ELF-1 (cell line): ENCODE measurements at regions not wholly inside any gene's neighbourhood (a gene's known extent, or its start where the extent isn't known, plus 50 kb on each side); places are given as distances from the start of the nearest gene placed in this dataset.

Source experiments
- DNase-seq: peaks from one replicate; pipeline ENCODE4 v3.0.0-alpha.2; 2016; ENCODE audit warnings: low read depth, low spot score

DNA sequence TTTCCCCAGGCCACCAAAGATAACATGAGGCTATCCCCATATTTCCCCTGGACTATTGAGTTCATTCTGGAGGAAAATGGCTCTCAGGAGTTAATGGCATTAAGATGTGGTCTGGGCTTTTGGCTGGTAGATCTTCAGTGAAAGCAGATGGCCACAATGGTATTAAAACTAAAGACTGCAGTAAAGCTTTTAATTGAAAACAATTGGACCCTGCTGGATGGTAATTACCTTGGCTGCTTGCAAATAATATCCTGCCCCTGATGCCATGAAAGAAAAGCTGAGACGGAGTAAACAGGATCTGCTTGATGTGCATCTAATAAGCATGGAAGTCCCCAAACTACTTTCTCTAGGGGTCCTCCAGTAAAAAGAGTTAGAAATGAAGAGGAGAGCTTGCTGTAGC is 255.8 kb downstream of the QKI start:
- DNase-seq = no peak

DNA sequence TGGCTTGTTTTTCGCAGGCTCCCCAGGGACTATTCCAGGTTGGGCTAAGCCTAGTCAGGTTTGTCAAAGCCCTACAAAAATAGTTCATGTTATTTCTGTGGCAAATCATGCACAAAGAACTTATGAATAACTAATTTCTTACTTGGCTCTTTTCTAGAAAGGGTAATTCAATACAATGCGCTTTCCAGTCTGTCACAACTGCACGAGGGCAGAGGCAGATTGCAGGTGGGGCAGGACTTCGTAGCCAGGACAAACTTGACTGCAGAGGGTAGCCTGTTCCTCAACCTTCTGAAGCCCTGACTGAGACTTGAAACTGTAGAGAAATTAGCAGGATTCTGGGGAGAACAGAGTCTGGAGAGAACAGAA is 253.5 kb downstream of the QKI start:
- no peak for DNase-seq

DNA sequence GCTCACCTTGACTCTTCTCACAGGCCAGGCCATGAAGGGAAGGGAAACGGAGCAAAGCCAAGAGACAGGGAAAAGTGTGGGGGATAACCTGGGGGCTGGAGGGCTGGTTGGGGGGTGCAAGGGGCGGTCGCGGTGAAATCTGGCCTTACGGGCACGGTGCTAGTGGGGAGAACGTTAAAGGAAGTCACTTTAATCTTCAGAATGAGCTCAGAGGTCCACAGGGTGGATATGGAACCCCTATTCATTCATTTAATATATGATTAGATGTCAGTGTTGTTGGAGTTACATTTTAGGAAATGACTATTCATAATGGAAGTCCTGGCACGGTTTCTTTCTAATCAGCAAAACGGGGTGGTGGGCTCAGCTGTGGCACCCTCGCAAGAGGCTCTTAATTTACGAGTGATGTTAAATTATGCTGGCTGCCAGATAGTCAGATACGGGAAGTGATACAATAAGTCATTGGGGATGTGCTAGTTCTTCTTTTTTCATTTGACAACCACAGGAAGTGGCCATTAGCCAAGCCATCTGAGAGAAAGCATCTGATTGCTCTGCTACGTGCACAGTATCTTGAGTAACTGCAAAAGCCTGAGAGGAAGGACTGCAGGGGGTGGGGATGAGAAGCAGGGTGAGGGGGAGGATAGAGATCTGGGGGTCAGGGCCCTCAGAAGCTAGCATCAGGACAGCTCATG is 253.0 kb downstream of the QKI start:
- no peak for DNase-seq

DNA sequence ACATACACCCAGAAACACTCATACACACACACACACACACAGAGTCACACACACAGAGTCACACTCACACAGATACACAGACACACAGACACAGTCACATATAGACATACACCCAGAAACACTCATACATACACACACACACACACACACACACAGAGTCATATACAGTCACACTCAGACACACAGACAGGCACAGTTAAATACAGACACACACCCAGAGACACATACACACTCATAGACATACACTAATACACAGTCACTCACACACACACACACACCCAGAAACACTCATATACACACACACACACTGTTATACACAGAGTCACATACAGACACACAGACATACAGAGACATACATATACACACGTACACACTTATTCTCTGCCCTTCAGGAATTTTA is 250.9 kb downstream of the QKI start:
- no peak for DNase-seq

DNA sequence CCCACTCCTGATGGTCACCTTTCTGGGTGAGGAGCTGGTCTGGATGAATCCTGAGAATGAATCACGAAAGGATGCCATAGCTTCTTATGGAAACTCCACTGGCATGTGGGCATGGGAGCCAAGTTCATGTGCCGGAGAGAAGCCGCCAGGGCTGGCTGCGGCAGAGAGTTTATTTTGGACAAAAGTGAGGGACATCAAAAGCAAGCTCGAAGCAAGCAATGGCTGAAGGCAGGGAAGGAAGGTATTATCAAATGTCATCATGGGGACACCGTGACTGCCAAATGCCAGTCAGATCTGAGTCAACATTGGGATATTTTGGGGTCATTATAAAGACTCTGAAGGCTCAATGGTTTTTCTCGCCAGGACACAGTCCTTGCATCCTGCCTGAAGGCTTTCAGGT is 249.1 kb downstream of the QKI start:
- no peak for DNase-seq

DNA sequence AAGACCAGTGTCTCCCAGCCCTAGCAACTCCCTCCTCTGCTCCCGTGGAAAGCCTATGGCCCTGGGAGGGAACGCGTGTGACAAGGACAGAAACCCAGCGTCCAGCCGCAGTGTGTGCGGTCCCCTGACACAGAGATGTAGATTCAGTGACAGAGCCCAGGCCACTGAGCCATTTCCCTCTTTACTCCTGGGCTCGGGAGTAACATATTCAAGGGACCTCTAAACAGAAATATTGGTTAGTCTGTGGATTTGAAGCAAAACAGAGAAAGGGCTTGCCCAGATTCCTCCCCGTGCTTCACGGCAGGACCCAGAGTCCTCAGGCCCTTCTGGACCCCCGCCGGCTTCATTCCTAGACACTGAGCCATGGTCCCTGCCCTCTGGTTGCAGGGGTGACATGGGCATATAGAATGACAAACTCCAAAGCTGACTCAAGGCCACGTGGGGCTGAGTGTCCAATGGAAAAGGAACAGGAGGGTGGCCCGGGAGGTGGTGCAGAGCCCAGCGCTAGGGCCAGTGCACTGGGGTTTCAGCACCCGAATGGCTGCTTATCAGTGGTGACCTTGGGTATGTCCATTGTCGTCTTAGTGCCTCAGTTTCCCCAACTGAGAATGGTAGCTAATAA is 248.2 kb downstream of the QKI start:
- no peak for DNase-seq

DNA sequence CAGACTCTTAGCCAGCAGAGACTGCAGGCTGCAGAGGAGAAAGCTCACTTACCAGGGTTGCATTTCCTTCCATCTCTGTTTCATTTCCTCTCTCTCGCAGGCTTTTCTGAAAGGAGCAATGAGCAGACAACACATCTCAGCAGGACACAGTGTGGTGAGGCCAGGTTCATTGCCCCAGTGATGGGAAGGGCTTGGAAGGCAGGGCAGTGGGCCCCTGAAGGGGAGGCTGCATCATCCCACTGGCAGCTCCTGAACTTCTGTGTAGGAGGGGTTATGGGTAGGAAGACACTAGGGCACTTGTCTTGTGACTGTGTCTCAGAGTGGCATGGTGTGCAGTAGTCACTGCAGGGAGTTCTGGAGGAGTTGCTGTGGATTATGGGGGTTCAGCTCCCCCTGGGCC is 246.8 kb downstream of the QKI start:
- DNase-seq = no peak

DNA sequence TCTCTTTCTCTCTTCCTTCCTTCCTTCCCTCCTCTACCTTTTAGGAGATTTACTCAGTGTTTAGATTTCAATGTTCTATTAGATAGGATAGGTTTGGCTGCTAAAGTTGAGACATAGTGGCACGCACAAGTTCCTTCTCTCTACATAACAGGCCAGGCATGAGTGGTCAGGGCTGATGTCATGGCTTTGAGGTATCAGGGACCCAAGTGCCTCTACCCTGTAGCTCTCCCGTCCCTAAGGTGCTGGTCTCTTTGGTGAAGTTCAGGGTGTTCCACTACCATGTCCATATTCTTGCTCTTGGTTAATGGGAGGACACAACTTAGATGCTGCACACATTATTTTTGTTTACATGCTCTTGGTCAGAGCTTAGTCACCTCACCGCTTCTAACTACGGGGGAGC is 245.3 kb downstream of the QKI start:
- DNase-seq = no peak

DNA sequence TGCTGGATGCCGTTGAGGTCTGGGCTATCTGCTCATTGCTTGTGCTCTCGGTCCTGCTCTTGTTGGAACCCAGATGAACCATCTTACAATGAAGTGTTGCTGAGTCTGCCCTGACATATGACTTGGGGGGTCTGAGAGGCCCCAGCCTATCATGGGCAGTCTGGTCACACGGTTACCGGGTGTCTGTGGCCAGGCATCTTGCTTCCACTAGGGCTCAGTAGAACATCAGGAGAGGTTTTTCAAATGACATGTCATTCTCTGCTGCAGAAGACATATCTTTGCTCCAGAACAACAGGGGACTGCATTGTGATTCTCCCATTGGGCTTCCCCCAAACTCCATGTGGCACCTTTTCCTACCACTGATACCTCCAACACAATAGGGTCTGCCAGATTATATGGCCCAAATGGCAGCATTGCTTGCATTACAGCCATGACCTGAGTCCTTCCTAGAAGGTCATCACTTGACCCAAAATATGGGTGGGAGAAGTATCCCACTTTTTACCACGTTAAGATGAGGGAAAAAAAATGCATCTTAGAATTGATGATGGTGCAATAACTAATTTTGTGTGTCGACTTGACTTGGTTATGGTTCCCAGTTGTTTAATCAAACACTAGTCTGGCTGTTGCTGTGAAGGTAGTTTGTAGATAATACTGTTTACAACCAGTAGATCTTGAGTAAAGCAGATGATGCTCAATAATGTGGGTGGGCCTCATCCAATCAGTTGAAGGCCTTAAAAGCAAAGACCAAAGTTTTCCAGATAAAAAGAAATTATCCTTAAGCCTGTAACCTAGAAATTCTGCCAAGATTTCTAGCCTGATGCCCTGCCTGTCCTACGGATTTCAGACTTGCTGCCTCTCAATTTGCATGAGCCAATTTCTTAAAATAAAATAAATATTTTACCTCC is 241.0 kb downstream of the QKI start:
- no peak for DNase-seq

DNA sequence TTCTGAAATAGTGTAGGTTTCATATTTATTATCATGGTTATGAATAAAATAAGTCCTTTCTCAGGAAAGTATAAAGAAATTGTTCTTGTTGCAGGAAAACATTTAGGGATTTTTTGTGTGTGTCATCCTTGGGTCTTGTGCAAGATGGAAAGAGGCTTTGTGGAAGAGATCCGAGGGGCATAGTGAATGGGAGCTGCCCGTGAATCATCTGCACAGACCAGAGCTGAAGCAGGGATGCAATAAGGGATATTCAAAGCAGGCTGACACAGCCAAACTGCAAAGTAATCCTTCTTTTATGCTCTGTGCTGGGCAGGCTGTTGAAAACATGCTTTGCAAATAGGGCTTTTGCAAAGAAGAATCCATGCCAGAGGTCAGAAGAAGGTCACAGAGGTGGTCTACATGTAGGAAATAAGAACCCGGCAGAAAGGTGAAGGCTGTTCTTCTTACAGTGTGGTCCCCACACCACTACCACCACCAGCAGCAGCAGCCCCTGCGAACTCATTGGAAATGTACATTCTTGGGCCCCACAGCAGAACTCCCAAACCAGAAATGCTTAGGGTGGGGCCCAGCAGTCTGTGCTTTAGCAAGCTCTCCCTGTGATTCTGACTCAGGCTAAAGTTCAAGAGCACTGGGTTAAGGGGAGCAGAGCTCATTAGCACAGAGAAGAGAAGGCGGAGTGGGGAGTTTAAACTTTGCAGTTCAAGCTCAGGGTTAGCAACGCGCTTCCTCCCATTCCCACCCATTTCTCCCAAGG is 237.6 kb downstream of the QKI start:
- DNase-seq = no peak

DNA sequence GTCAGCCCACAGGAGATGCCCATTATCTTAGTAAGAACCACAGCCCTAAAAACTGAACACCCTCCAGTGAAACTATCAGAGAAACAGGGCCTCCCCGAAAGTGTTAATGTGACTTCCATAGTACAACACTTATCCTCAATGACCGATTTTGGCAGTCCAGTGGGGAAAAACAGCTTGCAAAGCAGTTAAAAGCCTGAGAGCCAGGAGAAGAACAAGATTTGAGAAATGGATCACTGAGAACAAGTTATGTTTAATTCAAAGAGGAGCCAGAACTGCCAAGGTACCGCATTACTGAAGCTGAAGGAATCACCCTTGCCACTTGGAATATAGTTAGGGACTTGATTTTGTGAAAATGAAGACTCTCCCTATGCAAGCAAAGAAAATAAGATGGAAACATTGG is 236.9 kb downstream of the QKI start:
- no peak for DNase-seq

DNA sequence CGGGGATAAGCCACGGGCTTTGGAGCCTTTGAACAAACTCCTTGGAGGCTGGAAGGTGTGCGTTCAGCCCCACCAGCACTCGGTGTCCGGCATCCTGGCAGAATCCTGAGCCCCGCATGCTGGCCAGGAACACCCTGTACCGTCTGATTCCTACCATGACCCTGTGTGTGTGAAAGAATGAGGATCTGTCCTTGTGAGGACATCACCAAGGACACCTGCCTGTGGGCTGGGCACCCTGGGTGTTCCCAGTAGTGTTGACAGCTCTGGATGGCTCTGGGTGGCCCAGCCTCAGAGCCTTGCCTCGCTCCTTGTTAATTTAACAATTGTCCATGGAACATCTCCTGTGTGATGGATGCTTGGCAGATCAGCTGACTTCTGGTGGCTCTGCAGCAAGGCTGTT is 234.3 kb downstream of the QKI start:
- DNase-seq = no peak

DNA sequence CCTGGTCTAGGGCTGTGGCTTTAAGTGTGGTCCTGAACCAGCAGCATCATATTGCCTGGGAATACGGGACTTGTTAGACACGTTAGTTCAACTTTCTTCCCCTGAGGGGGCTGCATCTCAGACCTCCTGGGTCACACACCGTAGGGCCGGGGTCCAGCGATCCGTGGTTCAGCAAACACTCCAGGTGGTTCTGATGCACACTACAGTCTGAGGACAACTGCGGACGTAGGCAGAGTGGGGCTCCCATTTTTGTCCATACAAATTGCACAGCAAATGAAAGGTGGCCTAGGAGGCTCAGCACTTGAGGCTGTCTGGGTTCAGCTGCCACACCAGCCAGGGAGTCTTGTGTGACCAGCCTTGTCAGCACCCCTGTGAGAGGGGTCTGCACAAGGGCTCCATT is 233.1 kb downstream of the QKI start:
- no peak for DNase-seq

DNA sequence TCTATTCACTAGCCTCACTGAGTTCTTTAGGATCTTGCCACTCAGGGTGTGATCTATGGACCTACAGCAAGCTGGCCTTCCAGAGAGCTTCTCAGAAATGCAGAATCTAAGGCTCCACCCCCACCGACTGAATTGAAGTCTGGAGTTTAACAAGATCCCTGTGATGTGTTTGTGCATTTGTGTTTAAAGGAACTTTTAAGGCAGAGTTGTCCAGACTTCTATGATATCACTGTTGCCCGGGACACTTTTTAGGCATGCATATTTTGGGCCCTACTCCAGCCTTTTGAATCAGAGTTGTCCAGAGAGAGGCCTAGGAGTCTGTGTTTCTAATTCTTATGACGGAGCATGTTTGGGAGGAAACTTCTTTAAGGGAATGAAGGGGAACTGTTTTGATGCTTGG is 232.3 kb downstream of the QKI start:
- DNase-seq = no peak

DNA sequence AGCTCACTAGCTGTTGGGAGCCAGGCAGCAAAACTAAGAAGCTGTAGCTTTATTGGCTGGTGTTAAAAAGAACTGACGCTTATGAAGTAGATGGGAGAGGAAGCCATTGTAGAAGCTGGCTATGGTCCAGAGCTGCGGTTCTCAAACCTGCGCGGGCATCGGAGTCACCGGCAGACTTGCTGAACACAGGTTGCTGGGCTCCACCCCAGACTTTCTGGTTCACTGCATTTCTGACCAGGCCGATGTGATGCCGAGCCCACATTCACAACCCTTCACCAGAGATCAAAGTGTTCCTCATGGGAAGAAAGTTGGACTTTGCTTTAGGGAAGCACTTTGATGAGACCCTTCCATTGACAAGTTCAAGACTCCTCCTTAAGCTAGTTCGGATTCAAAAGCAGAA is 231.6 kb downstream of the QKI start:
- DNase-seq = no peak

DNA sequence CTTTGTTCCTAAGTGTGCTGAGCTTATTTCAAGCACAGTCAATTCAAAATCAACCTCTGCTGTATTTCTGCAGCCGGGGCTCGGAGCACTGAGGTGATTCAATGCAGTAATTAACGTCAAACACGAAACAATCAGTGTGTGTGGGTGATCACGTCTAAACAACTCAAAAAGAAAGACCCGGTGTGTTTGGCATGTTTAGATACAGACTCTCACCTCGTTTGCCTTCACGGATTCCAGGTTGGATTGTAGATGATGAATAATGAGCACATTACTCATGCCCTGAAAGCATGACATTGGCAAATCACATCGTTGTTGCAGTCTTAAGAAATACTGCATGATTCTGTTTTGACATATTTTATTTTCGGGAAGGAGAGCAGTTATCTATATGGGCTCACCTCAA is 231.0 kb downstream of the QKI start:
- DNase-seq = no peak

DNA sequence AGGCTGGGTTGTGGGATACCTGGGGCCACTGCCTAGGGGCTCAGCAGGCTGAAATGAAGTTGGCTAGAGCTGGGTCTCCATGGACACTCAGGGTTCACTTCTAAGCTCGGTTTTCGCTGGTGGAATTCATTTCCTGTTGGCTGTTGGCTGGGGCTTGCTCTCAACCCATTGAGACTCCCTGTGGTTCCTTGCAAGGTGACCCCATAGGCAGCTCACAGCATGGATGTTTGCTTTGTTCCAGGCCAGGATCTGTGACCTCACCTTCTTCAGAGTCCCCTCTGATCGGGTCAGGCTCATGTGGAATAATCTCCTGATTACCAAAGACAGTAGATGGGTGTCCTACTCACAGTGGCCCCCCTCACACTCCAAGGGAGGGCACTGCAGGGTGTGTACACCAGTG is 229.3 kb downstream of the QKI start:
- no peak for DNase-seq

DNA sequence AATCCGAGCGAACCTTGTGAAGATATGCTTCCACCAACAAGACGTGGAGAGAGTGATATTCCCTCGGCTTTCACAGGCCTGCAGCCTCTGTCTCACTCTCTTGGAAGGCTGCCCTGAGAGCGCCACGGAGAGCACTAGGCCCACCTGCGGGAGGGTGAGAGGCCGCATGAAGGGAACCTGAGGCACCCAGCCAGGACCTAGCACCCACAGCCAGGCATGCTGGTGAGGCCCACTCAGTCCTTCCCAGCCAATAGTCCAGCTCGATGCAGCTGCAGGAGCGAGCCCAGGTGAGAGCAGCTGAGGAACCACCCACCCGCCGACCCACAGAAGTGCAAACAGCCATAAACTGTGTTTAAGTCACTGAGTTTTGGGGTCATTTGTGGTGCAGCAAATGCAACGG is 227.2 kb downstream of the QKI start:
- no peak for DNase-seq

DNA sequence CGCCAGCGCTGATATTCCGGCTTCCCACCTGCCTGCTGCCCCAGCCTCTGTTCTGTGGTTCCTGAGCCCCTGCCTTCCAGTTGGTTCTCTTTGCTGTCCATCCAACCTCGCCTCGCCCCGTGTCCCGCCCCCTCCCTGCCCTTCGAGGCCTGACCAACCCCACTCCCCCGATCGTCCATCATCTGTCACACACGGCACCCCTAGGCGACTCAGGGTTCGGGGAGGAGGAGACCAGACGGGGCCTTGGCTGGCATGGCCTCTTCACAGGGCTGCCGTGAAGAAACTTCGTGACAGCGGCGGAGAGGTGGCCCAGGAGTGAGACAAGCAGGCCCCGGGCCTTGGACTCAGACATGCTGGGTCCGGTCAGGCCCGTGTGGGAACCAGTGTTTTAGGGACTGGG is 226.1 kb downstream of the QKI start:
- no peak for DNase-seq

DNA sequence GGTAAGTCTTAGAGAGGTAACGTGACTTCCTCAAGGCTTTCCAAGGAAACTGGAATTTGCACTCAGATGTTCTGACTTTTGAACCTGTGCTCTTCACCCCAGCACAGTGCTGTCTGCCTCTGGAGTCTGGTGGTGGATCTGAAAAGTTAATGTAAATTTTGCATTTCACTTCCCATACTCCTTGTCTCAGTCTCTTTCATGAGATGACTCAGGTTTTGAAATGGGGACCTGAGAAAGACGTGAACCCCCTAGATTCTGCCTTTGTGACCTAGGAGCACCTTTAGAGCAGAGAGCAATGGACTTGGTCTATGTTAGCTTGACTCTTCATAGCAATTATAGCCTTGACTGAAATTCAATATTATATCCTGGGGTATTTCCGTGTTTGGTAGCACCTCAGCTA is 223.0 kb downstream of the QKI start:
- no peak for DNase-seq

DNA sequence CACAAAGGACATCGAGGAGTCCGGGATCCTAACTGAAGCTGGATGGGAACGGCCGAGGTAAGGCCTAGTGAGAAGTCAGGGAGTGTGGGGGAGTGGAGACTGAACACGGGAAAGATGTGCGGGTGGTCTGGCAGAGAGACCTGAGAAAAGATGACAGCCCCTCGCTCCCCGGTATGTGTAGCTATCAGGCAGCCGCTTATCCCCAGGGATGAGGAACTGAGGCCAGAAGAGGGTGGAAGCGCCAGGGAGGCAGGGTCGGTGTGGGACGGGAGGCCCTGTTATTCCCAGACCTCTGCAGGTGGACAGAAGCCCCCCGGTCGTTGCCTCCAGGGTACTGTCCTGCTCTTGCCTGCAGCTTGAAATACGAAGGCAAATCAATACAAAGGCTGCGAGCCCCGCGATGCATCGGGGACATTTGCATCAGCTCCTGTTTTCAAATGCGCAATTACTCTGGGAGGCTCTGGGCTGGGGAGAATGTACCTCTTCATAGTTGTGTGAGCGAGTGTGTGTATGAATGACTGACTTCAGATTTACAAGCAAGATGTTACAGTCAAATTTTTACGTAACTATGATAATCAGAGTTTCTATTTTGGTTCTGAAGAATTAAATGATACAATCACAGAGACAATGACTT is 221.3 kb downstream of the QKI start:
- no peak for DNase-seq

DNA sequence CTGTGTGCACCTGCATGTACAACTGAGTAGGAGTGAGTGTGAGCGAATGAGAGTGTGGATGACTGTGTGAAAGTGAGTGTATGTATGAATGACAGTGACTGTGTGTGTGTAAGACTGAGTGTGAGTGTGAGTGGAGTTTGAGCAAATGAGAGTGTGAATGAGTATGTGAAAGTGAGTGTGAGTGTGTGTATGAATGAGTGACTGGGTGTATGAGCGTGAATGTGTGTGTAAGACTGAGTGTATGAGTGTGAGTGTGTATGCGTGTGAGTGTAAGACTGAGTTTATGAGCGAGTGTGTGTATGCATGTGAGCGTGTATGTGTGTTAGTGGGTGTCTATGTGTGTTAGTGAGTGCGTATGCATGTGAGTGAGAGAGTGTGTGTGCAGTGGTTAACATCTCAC is 220.8 kb downstream of the QKI start:
- no peak for DNase-seq
